Calu3 (cell line): ENCODE measurements at regions not wholly inside any gene's neighbourhood (a gene's known extent, or its start where the extent isn't known, plus 50 kb on each side); places are given as distances from the start of the nearest gene placed in this dataset.

Source experiments
- BruUV-seq: library from RNA; stranded (reverse); fragments of 400-500 nt; replicated peaks from 2 replicates; lab custom pipeline; 2021; lab: Mats Ljungman, UMichigan
- CTCF ChIA-PET: fragments of 300-600 bp; sonication (Branson Sonifier 250); formaldehyde crosslinking; loops from one replicate; lab custom pipeline; 2022; ENCODE audit warnings: antibody characterized with exemption; lab: Charles Lee
- DNase-seq: peaks from one replicate; pipeline ENCODE4 v3.0.0; 2022
- H3K27ac Mint-ChIP-seq: one replicate; pipeline ENCODE4 v1.8.0; 2022; ENCODE audit warnings: mixed read lengths; ENCODE audit not compliant: unreplicated experiment
- H3K27me3 Mint-ChIP-seq: one replicate; pipeline ENCODE4 v1.8.0; 2022; ENCODE audit warnings: mixed read lengths; ENCODE audit not compliant: unreplicated experiment
- H3K36me3 Mint-ChIP-seq: one replicate; pipeline ENCODE4 v1.8.0; 2022; ENCODE audit warnings: mild to moderate bottlenecking, moderate library complexity, mixed read lengths; ENCODE audit not compliant: insufficient read depth, unreplicated experiment
- H3K4me1 Mint-ChIP-seq: one replicate; pipeline ENCODE4 v1.8.0; 2022; ENCODE audit warnings: mild to moderate bottlenecking, low read depth, mixed read lengths; ENCODE audit not compliant: unreplicated experiment
- H3K4me3 Mint-ChIP-seq: one replicate; pipeline ENCODE4 v1.8.0; 2022; ENCODE audit warnings: mild to moderate bottlenecking, low read depth, moderate library complexity, mixed read lengths; ENCODE audit not compliant: unreplicated experiment
- H3K9me3 Mint-ChIP-seq: one replicate; pipeline ENCODE4 v1.8.0; 2022; ENCODE audit warnings: low read depth, mixed read lengths; ENCODE audit not compliant: unreplicated experiment
- intact Hi-C: fragments of 100-400 bp; cut with micrococcal nuclease; formaldehyde crosslinking; loops from one replicate; pipeline ENCODE4 v1.10.0; 2022; ENCODE audit not compliant: unreplicated experiment
- TF ChIP-seq, protein P1 (sequence below): fragments of 200-600 bp; IDR thresholded peaks from one replicate; pipeline ENCODE4 v1.8.0; 2022; ENCODE audit warnings: antibody characterized with exemption; ENCODE audit not compliant: unreplicated experiment

DNA sequence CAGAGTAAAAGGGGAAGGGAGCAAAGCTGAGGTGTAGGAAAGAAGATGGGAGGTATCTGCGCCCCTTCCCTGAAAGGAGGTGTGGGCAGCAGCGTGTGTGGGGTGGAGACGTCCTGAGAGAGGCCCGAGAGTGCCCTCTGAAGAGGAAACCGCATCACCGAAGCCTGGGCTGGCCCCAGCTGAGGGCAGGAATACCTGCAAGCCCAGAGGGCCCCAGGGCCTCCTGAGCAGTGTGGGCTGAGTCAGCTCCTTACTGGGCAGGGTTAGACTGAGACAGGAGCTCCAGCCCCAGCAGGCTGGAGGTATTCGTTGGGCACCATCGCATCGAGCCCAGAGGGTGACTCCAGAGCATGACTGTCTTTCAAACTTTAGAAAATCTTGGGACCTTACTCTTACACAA is 534.0 kb upstream of the B3GAT1 start:
- TF ChIP-seq, protein P1, sequence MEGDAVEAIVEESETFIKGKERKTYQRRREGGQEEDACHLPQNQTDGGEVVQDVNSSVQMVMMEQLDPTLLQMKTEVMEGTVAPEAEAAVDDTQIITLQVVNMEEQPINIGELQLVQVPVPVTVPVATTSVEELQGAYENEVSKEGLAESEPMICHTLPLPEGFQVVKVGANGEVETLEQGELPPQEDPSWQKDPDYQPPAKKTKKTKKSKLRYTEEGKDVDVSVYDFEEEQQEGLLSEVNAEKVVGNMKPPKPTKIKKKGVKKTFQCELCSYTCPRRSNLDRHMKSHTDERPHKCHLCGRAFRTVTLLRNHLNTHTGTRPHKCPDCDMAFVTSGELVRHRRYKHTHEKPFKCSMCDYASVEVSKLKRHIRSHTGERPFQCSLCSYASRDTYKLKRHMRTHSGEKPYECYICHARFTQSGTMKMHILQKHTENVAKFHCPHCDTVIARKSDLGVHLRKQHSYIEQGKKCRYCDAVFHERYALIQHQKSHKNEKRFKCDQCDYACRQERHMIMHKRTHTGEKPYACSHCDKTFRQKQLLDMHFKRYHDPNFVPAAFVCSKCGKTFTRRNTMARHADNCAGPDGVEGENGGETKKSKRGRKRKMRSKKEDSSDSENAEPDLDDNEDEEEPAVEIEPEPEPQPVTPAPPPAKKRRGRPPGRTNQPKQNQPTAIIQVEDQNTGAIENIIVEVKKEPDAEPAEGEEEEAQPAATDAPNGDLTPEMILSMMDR: no peak
- H3K9me3 Mint-ChIP-seq: peaks cover 6% of the 10 kb centered on the region
- no peaks in the 10 kb centered on the region for H3K4me1 Mint-ChIP-seq
- DNase-seq: no peak
- intact Hi-C loops: no loop called here
- H3K27me3 Mint-ChIP-seq: no peaks in the 10 kb centered on the region
- CTCF ChIA-PET: no interaction called here
- peaks cover 5% of the 10 kb centered on the region for H3K36me3 Mint-ChIP-seq
- no TSS peak for BruUV-seq
- H3K27ac Mint-ChIP-seq: no peak overlapping the region
- no peak overlapping the region for H3K4me3 Mint-ChIP-seq

DNA sequence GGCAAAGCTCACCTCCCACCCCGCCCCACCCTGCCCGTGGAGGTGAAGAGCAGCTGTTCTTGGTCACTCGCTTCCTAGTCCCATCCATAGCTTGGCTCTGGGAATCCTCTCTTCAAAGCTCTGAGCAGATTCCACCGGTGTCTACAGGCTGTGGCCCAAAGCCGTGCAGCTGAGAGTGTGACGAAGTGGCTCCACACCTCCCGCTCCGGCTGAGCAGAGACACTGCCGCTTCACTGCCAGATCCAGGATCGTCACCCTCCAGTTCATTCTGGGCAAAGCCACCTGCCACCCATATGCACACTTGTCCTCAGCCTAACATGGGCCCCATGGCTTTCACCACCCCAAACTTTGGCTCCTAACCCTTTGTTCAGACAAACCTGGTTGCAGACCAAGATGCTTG is 532.9 kb upstream of the B3GAT1 start:
- DNase-seq: no peak
- CTCF ChIA-PET: no interaction called here
- H3K36me3 Mint-ChIP-seq: peaks cover 5% of the 10 kb centered on the region
- H3K4me3 Mint-ChIP-seq: no peak overlapping the region
- no TSS peak for BruUV-seq
- no peak overlapping the region for H3K27ac Mint-ChIP-seq
- TF ChIP-seq, protein P1: no peak
- intact Hi-C loops: no loop called here
- H3K4me1 Mint-ChIP-seq: no peaks in the 10 kb centered on the region
- peaks cover 6% of the 10 kb centered on the region for H3K9me3 Mint-ChIP-seq
- H3K27me3 Mint-ChIP-seq: no peaks in the 10 kb centered on the region

DNA sequence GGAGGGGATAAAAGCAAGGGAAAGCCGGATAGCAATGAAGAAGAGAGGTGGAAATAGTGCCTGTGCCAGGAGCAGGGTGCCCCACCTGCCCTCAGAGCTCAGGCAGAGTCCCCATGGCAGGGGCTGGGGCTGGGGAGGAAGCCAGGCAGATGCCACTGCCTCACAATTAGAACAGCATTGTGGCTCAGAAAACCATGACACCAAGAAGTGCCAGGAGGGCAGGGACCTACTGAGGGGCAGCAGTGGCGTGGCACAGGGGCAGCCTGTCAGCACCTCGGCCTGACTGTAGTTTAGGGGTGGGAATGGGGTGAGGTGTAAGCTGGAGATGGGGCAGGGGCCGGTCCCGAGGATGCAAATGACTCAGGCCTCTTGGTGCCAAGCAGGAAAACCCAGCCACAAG is 532.1 kb upstream of the B3GAT1 start:
- no peaks in the 10 kb centered on the region for H3K27me3 Mint-ChIP-seq
- H3K9me3 Mint-ChIP-seq: peaks cover 6% of the 10 kb centered on the region
- DNase-seq: no peak
- CTCF ChIA-PET: no interaction called here
- H3K4me3 Mint-ChIP-seq: no peak overlapping the region
- intact Hi-C loops: no loop called here
- H3K4me1 Mint-ChIP-seq: no peaks in the 10 kb centered on the region
- H3K36me3 Mint-ChIP-seq: peaks cover 5% of the 10 kb centered on the region
- no peak overlapping the region for H3K27ac Mint-ChIP-seq
- TF ChIP-seq, protein P1: no peak
- no TSS peak for BruUV-seq

DNA sequence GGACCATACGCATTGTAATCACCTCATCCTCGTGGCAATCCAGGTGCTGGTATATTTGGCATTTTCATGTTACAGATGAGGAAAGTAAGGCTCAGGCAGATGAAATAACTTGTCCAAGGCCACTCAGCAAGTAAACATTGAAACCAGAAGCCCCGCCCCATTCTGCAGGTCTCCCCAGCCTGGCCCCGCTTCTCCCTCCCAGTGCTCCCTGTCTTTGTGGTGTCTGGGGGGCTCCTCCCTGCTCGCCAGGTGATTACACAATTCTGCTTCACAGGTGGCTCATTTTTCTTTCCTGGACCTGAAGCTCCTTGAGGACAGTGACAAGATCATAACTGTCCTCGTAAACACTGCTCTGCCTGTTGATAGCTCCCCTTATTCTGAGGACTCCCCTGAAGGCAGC is 531.5 kb upstream of the B3GAT1 start:
- no peak for DNase-seq
- Mint-ChIP-seq H3K27me3 (no peaks in the 10 kb centered on the region), H3K9me3 (peaks cover 6% of the 10 kb centered on the region), H3K4me1 (no peaks in the 10 kb centered on the region), H3K4me3 (no peak overlapping the region), H3K27ac (no peak overlapping the region), H3K36me3 (peaks cover 5% of the 10 kb centered on the region)
- CTCF ChIA-PET: no interaction called here
- TF ChIP-seq, protein P1: no peak
- intact Hi-C loops: no loop called here
- no TSS peak for BruUV-seq
